ENCODE measurements at regions not wholly inside any gene's neighbourhood (a gene's known extent, or its start where the extent isn't known, plus 50 kb on each side); places are given as distances from the start of the nearest gene placed in this dataset.
"Not testable (repeated sequence)": the region's sequence is repeated elsewhere in the genome, so short reads cannot be mapped to it uniquely, and the experiment has no call there.

GRCh38 chr3:72050048-72050632 lies 265.2 kb upstream of the PROK2 start:
- no peak for DNase-seq (ENCODE audit: low read depth)

DNA sequence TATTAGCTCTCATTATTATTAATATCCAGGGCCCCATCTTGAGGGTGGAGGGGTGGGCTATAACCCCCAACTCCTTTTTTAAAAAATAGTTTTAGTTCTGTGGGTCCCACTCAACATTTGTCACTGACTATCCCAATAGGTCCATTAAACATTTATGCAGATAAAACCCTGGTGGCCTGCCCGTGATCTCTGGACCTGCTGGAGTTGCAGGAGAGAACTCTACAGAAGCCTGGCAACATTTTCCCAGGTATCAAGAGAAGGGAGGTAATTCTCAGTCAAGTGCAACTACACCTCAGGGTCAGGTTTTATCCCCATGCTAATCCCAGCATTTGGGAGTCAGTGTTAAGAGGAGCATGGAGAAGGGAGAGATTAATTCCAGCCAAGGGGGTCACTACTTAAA lies 264.4 kb upstream of the PROK2 start:
- DNase-seq (ENCODE audit: low read depth), result no peak

DNA sequence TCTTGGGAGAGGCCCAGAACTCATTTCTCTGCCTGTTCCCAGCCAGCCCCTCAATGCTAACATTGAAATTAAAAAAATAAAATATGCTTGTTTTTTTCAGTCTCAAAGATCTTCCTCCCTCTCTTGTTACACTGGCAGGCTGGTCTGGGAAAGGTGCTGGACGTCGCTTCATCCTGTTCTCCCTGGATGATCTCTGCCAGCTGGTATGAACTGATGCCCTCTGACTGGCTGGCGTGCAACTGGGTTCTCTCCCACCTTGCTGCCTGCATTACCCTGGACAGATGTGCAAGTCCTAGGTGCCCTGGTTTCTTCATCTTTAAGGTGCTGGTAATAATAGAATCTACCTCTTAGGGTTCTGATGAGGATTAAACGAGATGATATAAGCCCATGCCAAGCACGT lies 263.9 kb upstream of the PROK2 start:
- no peak for DNase-seq (ENCODE audit: low read depth)

- no peak for DNase-seq (ENCODE audit: low read depth)
These were observed 262.4 kb upstream of the PROK2 start for GRCh38 chr3:72047221-72047871.

DNA sequence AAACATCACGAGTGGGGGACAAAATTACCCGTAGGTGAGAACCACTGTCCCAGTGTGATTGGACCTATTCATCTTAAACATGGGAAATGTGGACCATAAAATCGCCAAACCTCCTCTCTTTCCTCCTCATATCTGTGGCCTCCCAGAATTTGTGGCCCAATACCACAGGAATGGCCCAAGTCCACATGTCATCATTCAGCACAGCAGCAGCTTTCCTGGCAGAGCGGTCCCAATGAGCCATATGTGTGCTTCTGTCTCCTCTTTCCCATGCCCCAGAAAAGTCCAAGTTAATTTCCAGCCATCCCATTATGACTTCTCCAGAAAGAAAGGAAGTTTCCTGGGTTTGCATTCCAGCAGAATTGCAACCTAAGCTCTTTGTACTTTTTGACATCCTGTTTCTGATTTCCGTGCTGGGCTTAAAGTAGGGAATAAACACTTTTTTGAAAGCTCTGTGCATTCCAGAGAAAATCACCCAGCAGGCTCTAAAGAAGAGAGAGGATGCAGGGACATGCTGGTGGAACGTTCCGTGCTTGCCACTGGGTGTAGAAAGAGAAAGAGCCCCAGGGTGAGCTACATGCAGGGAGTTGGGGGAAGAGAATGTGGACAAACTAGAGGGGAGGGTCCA lies 259.4 kb upstream of the PROK2 start:
- DNase-seq (ENCODE audit: low read depth), result no peak

DNA sequence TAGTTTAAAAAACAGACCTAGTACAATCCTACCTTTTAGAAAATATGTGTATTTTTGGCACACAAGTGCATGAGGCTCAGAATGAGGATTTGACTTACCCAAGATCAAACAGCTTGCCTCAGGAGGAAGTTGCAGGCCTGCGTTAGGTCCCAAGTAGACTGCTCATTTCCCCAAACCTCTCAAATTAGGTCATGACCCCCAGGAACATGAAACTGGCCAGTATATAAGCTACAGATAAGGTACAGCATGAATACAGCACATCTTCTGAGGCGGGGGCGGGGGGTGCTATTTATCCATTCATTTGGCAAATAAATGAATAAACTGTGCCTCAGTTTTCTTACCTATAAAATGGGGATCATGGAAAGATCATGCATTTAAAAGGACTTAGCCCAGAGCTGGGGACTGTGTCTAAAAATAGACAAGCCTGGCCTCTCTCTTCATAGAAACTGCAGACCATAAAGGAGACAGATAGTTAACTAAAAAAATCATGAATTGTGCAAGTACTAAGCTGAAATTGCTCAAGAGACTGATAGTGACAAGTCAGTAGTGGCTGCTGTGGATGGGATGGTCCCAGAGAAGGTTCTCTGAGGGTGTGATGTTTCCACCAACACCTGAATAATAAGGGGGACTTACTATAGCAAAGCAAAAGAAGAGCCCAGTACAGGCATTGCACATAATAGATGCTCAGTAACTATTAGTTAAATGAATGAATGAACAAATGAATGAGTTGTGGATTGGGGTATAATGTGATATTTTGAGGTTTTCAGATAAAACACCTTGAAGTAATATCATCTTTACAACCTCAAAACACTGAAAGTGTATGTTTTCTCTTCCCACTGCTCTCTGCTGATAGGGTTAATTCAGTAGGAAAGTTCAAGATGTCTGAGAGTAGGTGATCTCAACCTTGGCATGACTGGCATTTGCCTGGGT lies 258.5 kb upstream of the PROK2 start:
- DNase-seq (ENCODE audit: low read depth), result no peak

- no peak for DNase-seq (ENCODE audit: low read depth)
These were observed 257.7 kb upstream of the PROK2 start for GRCh38 chr3:72042397-72043203.

DNA sequence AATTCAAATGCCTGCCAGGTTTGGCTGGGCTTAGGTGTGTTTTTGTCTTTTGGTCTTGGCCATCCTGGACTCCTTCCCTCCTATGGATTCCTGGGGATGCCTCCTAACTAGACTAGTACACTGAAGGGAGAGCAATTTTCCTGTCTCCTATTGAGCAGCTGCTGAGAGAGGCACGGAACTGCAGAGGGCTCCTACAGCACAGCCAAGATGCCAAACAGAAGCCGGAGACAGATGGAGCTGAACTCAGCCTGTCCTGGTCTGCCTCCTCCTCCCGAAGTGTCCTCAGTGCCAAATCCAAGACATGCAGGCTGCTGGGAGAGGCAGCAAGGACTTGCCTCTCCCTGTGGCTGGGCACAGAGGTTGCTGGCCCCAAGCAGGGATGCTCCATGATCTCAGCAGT lies 256.6 kb upstream of the PROK2 start:
- no peak for DNase-seq (ENCODE audit: low read depth)

GRCh38 chr3:72041076-72041475 lies 256.1 kb upstream of the PROK2 start:
- DNase-seq (ENCODE audit: low read depth), result no peak

- no peak for DNase-seq (ENCODE audit: low read depth)
These were observed 254.7 kb upstream of the PROK2 start for GRCh38 chr3:72039677-72040076.

DNA sequence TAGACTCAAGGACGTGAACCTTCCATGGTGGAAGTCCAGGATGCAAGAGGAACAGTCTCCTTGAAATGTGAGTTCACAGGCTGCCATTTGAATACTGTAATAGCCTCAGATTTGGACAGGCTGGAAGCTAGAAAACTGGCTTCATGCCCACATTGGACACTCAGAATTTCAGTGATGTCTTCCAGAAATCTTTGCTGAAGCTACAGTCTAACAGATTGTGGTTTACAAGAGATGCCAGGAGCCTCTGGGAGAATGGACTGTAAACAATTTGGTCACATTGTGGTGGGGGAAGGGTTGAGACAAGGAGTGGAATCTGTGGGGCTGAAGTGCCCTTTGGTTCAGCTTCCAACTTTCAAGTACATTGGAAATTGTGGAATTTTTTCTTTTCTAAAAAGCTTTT lies 252.0 kb upstream of the PROK2 start:
- no peak for DNase-seq (ENCODE audit: low read depth)

DNA sequence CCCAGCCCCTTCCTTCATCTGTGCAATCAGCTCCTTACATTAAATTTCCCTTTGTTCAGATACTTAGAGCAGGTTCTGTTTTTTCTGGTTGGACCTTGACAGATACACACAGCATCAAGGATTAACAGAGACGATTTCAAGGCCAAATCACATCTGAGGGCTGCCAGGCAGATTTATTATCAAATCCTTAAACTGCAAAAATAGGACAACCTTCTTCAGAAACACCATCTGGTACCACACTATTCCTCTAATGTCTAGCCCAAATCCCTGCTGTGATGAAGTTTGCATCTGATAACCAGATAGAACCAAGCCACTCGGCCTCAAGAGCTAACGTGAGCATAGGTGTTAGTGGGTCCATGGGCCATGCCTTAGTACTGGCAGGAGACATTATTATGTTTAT lies 250.7 kb upstream of the PROK2 start:
- DNase-seq (ENCODE audit: low read depth), result no peak

DNA sequence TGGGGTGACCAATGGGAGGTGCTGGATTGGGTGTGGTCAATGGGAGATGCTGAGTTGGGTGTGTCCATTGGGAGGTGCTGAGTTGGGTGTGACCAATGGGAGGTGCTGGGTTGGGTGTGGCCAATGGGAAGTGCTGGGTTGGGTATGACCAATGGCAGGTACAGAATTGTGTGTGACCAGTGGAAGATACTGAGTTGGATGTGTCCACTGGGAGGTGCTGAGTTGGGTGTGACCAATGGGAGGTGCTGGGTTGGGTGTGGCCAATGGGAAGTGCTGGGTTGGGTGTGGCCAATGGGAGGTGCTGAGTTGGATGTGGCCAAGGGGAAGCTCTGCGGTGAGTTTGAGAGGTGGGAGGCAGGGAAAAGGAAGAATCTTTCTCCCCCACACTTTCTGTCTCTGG lies 250.0 kb upstream of the PROK2 start:
- no peak for DNase-seq (ENCODE audit: low read depth)

DNA sequence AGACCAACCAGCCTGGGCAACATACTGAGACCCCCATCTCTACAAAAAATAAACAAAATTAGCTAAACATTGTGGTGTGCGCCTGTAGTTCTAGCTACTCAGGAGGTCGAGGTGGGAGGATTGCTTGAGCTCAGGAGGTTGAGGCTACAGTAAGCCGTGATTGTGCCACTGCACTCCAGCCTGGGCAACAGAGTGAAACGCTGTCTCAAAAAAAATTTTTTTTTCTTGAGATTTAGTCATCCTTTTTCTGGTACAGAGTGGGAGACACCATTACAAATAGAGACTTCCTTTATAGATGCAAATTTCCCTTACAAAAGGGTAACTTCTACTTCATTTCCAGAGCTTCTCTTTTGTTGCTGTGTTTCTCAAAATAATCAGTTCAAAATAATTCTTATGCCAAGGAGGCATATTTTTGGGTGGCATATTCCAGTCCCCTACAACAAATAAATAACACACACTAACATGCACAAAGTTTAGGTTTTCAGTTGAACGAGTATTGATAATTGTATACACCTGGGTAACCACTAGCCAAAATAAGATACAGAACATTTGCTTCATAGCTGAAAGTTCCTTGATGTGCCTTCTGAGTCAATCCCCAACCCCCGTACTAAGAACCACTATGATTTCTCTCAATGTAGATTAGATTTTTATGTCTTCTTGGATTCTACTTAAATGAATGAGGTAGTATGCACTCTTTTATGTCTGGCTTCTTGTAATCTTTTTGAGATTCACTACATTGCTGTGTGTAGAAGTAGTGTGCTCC lies 248.9 kb upstream of the PROK2 start:
- no peak for DNase-seq (ENCODE audit: low read depth)

DNA sequence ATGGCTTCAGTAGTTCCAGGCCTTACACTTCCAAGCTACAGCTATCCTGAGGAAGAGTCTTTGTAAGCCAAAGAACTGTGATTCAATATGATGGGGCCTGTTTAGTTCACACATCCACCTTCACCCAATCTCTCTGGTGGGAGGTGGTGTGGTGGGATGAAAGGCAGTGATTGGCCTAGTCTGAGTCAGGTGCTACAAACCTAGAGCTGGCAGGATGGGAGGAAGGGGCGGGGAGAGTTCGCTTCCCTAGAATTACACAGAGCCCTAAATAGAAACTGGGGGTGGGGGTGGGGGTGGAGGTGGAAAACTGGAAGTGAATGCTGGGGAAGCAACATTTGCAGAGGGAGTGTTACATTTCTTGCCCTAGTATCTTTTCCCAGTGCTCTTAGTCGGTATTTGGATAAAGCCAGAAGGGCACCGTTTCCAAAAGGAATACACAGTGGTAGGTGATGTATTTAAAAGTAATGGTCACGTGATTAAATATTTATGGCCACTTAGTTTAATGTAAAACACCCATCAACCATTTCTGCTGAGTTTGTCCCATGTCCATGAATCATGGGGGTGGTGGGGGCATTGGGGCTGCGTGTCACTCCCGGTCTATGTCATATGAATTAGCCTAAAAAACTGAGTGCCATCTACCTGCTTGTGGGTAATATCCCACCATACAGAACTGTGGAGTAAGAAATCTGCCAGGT lies 247.6 kb upstream of the PROK2 start:
- DNase-seq (ENCODE audit: low read depth), result no peak

GRCh38 chr3:72031581-72031980 lies 246.6 kb upstream of the PROK2 start:
- DNase-seq (ENCODE audit: low read depth), result no peak

- DNase-seq (ENCODE audit: low read depth), result not testable (repeated sequence)
These were observed 245.3 kb upstream of the PROK2 start for GRCh38 chr3:72030296-72030695.

- not testable (repeated sequence) for DNase-seq (ENCODE audit: low read depth)
These were observed 243.8 kb upstream of the PROK2 start for GRCh38 chr3:72028726-72029125.

GRCh38 chr3:72028307-72028706 lies 243.4 kb upstream of the PROK2 start:
- DNase-seq (ENCODE audit: low read depth), result not testable (repeated sequence)

- DNase-seq (ENCODE audit: low read depth), result not testable (repeated sequence)
These were observed 242.8 kb upstream of the PROK2 start for GRCh38 chr3:72027728-72028127.

Data from stimulated activated CD8-positive, alpha-beta memory T cell treated with anti-CD3 and anti-CD28 coated beads, Interleukin-15, amount 100 ng/mL, for 24 hours (primary cell).